LNCAP (cell line): ENCODE measurements at regions not wholly inside any gene's neighbourhood (a gene's known extent, or its start where the extent isn't known, plus 50 kb on each side); places are given as distances from the start of the nearest gene placed in this dataset.

ENCODE experiments used
- CTCF ChIP-seq: fragments of 450-650 bp; IDR thresholded peaks from 2 replicates; pipeline ENCODE4 v1.5.1; 2017; ENCODE audit warnings: mild to moderate bottlenecking

DNA sequence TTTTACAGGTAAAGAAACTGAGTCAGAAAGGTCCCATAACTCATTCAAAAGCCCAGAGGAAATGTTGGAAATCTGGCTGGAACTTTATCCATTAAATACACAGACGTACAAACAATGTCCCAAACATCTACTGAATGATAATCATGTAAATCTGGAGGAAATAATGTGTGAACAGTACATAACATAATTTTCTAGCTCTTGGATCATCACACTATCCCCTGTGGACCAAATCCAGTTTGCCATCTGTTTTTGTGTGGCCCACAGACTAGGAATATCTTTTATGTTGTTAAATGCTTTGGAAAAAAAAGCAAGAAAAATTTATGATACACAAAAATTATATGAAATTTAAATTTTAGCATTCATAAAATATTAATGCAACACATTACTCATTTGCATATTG lies 389.9 kb upstream of the SOX9 start:
- TF ChIP-seq CTCF = no peak

DNA sequence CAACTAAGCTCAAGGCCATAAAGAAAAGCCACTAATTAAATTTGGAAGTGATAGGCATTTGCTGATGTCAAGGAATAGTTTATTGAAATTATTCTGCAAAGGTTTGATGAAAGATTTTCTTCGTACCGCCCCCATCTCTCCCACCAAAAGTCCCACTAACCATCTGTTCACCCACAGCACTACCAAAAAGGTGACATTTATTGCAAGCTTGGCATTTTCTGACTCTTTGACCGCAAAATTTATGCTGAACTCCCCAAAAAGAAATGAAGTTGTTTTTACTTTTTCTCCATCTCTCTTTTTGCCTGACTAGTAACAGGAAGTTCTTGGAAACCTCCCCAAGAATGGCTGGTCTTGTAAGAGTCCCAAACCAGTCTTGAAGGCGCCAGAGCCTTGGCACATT lies 384.9 kb upstream of the SOX9 start:
- no peak for TF ChIP-seq CTCF

- TF ChIP-seq CTCF = no peak
Observed at GRCh38 chr17:71740866-71741265, 380.0 kb upstream of the SOX9 start.

DNA sequence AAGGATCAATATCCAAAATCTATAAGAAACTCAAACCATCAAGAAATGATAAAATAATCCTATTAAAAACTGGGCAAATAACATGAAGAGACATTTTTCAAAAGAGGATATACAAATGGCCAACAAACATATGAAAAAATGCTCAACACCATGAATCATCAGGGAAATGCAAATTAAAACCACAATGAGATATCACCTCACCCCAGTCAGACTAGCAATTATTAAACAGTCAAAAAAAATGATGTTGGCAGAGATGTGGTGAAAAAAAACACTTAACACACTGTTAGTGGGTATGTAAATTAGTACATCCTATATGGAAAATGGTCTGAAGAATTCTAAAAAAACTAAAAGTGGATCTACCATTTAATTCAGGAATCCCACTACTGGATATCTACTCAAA lies 379.0 kb upstream of the SOX9 start:
- no peak for TF ChIP-seq CTCF

GRCh38 chr17:71748872-71749271 lies 371.9 kb upstream of the SOX9 start:
- no peak for TF ChIP-seq CTCF

DNA sequence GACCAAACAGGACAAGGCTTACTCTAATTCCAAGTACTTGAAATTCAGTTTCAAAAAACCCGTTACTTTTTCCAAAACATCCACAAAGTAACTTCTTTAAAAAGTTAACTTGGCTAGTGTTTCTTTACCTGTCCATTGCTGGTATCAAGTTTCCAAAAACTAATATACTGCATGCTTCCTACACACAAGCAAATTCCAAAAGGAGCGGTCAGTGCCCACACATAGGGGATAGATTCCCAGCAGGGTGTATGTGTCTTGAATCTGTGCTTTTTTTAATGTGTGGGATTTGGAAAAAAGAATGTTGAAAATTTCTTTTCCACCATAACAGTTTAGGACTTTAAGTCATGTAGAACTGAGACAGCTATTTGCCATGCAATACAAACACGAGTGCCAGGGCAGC lies 367.8 kb upstream of the SOX9 start:
- no peak for TF ChIP-seq CTCF

DNA sequence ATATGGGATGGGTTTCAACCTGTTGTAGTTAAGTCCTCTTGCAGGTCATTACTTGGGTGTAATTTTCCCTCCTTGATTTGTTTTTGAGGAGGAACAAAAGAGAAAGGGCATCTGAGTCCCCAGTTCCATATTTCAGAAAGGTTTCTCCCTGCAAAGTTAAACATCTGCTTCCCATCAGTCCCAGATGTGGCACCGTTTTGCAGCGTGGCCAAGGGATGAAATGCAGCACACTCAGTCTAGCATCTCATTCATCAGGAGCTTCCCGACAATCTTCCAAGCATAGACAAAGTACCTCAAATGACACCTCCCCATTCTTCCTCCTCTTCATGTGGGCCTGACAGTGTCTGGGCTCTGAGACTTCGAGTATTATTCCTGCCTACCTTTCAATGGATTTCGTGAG lies 363.7 kb upstream of the SOX9 start:
- TF ChIP-seq CTCF = no peak

GRCh38 chr17:71757956-71758355 lies 362.9 kb upstream of the SOX9 start:
- no peak for TF ChIP-seq CTCF
